ENCODE measurements at regions not wholly inside any gene's neighbourhood (a gene's known extent, or its start where the extent isn't known, plus 50 kb on each side); places are given as distances from the start of the nearest gene placed in this dataset.

- no peak for TF ChIP-seq GATA2 (IDR thresholded peaks at IDR 0.05; ENCODE audit: low read depth, low read length)
- no peak for TF ChIP-seq GATA3 (IDR thresholded peaks at IDR 0.05; ENCODE audit: low read depth, low read length)
These were observed 624.1 kb downstream of the NR2F1-AS1 start for GRCh38 chr5:92956886-92957285.
